ENCODE measurements at regions not wholly inside any gene's neighbourhood (a gene's known extent, or its start where the extent isn't known, plus 50 kb on each side); places are given as distances from the start of the nearest gene placed in this dataset.

DNA sequence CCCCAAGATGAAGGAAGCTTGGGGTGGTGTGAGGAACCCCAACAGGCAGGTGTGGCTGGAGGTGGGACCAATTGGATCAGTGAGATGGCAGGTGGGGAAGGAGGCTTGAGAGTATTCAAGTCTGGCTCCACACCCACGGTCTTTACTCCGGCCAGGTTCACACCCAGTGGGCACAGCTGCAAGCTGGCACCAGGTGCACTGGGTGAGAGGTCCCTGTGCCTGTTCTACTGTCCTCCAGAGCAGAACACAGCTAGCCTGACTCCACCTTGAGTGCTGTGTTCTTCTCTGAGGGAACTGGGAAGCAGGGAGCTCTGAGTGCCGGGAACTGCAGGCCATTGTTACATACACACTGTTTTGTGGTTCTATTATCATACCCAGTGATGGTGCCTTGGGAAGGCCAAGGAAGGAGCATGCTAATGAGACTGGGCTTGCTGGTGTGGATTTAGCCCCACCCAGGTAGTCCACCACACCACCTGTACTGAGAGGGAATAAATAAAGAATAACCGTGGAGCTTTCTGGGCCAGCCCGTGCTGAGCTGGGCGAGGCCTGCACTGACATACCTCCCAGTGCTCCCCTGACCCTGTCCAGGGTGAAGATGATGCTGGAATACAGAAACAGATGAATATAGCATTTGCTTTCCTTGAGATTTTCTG is 93.4 kb downstream of the ABHD5 start:
- no peak for DNase-seq

DNA sequence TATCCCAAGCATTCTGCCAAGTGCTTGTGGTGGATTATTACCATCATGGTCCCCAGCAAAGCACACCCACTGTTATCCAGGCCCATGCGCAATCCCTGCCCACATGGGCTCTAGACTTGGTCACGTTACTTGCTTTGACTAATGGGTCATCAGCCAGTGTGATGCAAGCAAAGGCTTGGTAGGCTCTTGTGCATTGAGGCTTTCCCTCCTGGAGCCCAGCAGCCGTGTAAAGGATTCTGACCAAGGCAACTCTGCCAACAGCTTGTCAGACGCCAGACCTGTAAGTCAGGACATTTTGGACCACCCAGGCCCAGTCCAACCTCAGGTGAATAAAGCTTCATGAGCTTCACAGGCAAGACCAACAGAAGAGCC is 93.9 kb downstream of the ABHD5 start:
- DNase-seq: no peak

DNA sequence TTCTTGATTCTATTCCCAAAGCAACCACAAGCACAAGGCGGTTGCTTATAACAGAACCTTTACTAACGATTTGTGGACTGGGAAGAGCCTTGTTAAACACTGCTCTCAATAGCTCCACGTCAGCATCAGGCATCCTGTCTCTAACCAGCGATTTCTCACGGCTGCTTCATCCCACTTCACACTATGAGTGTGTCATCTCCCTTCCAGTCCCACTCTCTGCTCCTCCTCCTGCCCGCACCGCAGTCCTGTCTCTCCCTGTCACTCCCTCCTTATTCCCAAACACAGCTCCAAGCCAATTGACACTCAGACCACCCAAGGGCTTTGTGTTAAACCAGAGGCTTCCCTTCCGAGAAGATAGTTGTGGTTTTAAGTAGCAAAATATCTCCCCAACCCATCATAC is 94.8 kb downstream of the ABHD5 start:
- DNase-seq: no peak

DNA sequence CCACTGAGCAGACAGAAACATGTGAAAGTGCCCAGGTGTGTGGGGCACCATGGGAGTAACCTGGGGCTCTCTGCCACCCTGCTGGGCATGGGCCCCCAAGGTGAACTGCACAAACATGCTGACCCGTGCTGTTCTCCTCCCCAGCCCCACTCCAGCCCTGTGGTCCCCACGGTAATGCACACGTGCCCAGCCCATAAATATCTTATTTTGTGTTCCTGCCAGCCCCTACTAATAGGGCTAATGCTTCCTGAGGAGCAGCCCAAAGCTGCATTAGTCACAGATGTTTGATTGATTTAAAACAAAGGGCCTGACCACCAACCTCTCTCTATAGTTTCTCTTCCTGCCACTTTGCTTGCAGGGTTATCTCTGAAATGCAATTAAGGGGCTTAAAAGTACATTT is 95.4 kb downstream of the ABHD5 start:
- DNase-seq: no peak

DNA sequence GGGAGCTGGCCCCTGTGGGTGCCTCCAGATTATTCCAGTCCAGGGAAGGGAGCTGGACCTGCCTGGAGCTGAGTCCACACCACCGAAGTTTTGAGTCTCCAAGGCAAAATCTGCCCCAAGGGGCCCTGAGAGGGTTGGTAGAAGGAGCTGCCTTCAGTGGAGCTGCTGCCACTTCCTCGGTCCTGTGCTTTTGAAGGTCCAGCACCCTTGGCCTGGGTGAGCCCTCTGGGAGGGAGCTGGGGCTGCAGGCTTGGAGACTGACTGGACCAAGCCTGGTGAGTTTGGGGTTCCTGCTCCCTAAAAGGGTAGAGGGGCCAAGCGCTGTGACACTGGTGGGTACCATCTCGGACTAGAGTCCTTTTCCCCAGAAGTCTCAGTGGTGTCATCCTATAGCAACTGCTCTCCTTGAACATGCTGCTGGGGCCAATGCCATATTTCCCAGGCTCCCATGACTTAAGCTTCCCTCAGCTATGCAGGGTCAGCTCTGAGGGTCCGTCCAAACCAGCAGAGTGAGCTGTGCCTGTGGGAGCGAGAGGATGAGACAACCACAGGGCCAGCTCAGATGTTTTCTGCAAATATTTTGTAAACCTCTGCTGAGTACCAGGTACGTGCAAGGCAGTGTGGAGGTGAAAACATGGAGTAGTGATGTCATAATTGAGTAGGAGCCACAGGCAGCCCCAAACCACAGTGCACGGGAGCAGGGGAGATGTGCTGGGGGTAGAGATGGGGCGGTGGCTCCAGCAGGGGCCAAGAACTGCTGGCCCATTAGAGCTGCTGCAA is 96.0 kb downstream of the ABHD5 start:
- DNase-seq: no peak

DNA sequence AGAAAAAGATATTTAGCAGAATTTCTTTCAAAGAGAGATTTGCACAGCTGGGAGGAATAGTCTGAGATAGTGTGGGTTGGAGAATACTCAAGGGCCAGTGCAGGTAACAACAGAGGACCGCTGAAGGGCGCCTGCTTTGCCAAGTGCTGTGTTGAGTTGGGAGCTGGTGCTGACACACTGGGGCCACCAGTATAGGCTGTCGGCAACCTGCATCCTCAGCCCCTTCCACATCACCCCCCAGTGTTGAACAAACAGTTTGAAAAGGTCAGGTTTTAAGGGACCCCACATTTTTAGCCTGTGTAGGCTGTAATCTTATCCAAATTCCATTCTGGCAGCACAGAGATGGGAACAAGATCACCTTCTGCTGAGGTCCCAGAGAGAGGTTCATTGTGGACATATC is 96.6 kb downstream of the ABHD5 start:
- DNase-seq: no peak

DNA sequence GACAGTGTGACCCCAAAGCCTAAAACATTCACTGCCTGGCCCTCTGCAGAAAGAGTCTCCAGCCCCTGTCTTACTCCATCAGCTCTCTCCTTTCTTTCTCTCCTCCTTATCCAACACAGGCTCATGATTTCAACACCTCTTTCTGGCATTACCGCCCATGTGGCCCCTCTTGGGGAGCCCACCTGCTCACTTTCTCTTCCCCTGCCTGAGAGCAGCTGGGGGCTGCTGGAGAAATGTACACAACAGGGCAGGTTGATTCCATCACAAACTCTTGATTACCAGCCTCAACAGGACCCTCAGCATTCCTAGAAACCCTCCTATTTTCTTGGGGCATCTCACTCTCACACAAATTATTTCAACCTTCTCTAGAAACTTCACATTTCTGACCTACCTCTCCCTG is 98.3 kb downstream of the ABHD5 start:
- DNase-seq: no peak

DNA sequence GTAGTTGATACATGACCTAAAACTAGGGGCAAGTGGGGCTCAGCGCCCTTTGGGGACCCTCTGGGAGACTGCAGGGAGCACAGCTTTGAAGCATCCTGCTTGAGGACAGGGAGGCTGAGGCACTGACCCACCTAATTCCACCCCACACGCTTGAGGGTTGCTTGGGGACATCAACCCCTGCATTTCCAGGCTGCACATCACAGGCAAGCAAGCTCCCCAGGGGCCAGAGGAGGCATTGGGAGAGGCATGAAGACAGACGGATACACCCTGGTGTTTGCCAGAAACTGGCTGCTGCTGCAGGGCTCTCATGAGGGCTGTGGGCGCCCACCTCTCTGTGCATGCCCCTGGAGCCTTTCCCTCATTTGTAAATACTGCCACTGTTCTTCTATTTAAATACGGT is 99.3 kb downstream of the ABHD5 start:
- no peak for DNase-seq

DNA sequence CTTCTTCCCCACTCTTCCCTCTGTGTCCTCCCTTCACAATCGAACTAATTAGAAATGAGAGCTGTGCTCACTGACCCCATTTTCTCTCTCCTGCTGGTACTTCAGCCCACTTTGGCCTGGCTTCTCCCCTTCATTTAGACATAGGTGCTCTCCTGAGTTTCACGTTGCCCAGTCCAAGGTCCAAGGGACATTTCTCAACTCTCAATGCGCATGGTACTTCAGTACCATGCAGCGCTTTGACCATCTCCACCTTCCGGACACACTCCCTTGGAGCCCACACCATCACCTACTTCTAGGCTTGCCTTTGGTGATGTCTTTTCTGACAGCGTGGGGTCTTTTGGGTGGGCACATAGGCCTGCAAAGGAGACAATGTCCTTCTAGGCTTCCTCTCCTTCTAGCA is 99.7 kb downstream of the ABHD5 start:
- no peak for DNase-seq

DNA sequence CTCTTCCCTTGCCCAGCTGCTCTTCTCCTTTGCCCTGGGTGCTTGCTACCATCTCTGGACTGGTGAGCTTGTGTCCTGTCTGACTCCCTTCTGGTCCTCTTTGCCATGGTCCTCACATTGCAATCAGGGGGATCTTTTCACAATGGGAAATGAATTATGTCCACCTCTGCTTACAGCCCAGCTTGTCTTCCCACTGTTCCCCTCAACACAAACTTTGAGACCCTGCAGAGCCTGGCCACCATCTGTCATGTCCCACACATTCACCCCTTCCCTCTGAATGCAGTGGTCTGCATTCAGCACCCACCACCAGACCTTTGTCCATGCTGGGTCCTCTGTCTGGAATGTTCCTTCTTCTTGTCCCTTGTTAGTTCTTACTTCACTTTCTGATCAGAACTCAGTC is 100.5 kb downstream of the ABHD5 start:
- DNase-seq: no peak

DNA sequence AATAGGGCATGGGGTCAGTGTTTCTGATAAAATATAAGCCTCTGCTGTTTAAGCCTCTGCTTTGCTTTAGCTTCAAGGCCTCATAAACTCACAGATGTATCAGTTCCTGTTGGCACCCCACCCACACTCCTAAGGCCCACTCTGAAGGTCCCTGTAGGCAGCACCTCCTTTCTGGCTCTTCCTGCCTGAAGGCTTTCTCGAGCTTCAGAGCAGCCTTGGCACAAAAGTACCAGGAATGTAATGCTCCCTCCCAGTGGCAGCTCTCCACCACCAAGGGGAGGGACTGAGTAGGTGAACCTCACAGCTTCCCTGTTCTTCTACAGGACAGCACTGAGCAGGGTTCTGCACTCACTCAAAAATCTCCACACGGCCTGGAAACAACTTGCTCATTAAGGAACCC is 102.2 kb downstream of the ABHD5 start:
- DNase-seq: no peak

DNA sequence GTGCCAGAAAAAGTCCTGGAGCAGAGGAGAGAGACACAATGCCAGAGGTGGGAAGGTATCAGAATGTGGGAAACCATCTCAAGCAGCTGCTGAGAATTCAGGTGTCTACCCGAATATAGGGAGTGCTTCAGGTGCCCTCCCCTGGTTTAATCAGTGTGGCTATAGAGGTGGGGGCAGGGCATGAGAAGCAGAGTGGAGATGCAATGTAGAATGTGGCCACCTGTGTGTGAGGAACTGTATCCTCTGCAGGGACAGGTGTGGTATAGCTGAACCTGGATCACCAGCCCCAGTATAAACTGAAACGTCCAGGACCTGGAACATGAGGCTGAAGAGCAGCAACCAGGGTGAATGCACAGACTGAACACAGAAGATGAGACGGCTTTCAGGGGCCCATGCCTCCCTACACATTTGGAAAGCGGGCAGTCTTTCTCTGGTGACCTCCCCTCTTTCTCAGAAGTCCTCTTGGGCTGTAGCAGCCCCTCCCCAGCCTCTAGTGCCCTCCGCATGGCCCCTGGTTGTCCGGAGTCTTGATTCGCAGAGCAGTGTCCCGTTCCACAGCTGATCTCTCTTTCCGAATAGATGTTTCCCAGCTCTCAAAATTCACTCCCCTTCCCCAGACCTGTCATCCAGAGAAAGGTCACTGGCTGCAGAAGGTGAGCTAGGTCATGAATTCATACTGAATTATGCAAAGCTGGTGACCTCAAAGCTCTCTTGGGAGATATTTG is 103.1 kb downstream of the ABHD5 start:
- DNase-seq: no peak

DNA sequence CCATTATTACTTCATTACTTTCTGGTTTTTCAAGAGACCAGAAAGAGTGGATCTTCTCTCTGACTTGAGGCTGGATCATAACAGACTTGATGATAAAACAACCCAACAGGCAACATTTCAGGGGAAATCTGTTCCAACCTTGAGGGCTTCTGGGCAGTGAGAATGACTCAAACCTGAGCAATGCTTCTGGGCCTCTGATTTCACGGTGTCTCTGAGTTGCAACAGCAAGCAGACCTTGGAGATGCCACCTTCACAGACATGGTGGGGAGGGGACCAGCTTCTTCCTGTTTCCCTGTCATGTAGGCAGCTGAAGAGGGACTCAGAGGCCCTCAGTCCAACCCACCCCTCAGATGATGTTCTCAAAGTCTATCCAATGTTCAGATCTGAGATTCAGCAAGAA is 104.0 kb downstream of the ABHD5 start:
- DNase-seq: no peak

DNA sequence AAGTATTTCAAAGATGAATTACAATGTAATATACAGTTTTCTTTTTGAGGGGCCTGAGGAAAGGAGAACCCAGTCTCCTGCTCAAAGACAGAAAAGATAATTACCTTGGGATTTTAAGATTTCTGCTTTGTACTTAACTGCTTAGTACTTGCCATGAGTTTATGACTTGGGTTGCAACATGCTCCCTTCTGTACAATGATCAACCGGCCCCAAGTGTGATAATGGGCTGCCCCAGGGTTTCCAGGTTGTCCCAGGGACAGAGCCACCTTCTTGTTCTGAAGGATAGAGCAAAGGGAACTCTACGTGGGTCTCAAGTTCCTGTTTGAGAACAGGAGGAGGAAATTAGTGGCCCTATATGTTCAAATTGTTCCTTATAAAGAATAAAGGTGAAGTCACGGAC is 104.8 kb downstream of the ABHD5 start:
- DNase-seq: no peak

DNA sequence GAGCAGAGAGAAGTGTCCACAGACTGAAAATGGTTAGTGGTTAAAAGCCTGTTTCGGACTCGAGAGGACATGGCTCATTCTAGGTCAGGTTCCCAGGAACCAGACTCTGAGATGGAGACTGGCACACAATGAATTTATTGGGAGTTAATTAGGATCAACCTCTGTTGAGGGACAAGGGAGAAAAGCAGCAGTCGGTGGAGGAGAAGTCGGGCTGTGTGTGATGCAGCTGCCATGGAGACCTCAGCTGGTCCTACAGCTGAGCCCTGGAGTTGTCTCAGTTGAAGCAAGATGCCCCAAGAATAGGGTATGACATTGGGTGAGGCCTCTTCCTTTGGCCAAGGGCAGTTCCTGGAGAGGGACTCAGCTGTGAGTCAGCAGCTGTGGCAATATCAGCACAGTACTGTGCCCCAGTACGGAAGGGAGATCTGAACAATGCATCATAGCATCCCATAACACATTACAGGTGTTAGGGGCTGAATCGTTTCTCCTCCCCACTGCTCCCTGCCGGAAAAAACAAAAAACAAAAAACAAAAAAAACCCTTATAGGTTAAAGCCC is 105.4 kb downstream of the ABHD5 start:
- DNase-seq: no peak

DNA sequence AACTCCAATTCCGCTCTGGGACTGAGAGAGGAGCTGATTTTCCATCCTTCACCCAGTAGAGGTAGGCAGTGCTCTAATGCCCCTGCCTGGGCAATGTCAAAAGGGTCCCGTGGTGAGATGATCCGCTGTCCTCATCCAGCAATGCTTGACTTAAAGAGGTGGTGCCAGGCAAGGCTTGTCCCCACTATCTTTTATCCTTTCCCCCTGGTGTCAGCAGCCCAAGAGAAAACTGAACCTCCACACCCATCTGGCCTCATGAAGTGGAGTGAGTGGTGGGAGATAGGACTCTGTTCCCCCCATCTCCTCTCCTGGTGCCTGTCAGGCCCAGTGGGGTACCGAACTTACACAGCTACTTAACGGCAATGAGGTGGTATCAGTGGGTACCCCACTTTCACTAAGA is 107.1 kb downstream of the ABHD5 start:
- no peak for DNase-seq

DNA sequence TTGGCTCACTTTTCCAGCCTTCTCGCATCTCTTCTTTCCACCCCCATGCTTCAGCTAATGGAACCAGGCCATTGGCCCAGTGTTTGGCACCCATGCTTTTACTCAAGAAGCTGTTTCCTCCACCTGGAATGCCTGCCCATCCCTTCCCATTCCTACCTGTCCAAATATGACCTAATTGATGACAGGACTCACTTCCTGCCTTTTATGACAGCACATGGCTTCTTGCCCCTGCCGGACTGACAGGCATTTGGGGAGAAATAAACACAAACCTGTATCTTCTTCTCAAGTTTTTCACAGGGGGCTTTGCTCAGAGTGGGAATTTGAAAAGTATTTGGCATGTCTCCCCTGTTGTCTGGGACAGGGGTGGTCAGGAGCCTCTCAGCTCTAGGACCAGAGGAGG is 120.1 kb downstream of the ABHD5 start:
- DNase-seq: no peak

DNA sequence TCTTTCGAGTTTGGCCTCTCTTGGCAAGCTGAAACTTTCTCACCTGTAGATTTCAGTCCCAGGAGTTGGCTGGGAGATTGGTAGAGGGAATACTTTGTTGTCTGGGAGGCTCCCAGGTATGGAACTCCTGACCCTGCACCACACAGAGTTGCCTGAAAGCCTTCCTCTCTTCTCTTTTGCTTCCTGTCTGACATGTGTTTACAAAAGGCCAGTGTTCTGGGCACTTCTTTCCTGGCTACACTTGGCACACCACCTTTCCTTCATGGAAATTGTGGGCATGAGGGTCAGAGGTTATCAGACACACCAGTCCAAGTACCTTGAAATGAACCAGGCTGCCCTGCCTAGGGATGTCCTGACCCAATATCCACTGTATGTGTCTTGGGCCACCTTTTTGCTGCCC is 123.7 kb downstream of the ABHD5 start:
- no peak for DNase-seq

DNA sequence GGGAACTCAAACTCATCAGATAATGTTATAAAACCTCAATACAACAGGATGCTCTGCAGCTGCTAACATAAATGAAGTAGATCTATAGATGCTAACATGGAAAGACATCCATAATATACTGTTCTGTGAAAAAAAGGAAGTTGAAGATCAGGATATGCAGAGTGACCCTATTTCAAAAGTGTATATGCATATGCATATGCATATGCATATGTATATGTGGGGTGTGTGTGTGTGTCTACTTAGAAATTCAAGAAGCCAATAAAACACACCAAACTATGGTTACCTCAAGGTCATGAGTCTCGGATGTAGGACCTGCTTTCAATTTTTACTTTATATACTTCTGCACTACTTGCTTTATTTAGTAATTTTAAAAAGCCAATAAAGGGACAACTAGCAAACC is 125.6 kb downstream of the ABHD5 start:
- DNase-seq: no peak

DNA sequence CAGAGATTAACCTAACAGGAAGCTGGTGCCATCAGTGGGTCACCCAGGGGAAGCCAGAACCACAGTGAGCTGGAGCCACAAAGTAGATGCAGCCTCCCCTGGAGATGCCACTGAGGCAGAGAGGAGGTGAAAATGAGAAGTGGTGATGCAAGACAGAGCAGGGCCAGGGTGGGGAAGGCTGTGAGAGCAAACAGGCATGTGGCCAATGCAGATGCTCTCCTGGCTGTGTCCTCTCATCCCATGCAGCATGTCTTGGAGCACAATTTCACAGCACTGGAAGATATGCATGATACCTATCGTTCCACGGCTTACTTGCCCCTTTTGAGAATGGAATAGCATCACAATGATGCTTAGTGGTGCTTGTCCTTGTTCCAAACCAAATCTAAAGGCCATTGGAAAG is 126.3 kb downstream of the ABHD5 start:
- no peak for DNase-seq

DNA sequence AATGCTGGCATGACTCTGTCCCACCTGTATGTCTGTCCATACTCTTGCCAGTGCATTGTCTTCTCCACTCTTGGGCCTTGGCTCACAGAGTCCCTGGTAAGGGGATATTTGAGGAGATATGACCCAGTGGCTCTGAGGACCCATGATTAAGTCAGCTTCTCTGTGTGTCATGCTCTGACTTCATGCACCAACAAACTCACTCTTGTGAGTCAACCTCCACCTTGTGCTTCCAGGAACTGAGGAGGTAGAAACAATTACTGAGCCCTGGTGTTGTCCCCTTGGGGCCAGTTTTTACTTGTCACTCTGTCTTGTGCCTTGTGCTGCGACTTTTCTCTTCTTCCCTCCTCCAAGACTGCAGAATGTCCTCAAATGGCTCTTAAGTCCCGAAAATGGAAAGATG is 127.1 kb downstream of the ABHD5 start:
- no peak for DNase-seq

DNA sequence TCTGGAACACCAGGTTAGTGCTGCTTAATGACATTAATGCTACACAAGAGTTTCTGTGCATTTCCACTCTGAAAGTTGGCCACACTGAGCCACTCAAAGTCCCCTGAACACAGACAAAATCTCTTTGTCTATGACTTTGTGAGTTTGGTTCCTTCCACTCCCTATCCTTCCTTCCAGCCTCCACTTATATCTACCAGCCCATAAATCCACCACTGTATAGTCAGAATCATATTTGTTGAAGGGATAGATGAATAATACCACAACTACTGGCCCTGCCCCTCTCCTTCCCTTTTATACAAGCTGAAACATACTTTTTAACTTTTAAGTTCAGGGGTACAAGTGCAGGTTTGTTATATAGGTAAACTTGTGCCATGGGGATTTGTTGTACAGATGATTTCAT is 127.5 kb downstream of the ABHD5 start:
- no peak for DNase-seq

DNA sequence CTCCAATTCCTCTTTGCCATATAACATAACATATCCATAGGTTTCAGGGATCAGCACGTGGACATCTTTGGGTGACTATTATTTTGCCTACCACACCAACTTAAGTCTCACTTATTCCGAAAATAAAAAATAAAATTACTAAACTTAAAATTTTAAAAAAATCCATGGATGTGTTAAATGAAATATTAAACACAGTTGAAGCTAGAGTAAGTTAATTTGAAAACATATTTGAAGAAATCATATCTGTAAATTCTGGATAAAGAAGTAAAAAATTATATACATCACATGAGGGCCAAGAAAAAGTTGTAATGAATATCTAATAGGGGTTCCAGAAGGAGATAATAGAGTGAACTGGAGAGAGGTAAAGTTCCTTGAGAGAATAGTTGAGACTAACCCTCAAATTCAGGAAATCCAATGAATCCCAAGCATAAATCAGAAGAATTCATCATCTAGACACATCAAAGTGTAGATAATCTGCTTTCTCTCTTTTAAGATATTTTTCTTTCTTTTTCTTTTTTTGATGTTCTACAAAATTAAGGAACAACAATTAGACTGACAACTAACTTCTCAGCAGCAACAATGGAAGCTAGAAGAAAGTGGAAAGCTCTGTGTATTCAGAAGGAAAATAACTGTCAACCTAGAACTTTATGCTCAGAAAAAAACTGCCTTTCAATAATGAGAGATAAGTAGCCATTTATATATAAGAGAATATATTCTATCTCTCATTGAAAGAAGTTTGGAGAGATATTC is 147.4 kb downstream of the ABHD5 start:
- DNase-seq: no peak
